ENCODE measurements at regions not wholly inside any gene's neighbourhood (a gene's known extent, or its start where the extent isn't known, plus 50 kb on each side); places are given as distances from the start of the nearest gene placed in this dataset.

DNA sequence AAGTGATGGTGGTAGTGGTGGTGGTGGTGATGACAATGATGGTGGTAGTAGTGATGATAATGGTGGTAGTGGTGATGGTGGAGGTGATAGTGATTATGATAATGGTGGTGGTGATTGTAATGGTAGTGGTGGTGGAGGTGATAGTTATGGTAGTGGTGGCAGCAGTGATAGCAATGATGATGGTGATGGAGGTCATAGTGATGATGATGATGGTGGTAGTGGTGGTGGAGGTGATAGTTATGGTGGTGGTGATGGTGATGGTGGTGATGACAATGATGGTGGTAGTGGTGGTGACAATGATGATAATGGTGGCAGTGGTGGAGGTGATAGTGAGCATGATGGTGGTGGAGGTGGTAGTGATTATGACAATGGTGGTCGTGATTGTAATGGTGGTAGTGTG, 191.7 kb upstream of the RNF32 start:
- DNase-seq = no peak

DNA sequence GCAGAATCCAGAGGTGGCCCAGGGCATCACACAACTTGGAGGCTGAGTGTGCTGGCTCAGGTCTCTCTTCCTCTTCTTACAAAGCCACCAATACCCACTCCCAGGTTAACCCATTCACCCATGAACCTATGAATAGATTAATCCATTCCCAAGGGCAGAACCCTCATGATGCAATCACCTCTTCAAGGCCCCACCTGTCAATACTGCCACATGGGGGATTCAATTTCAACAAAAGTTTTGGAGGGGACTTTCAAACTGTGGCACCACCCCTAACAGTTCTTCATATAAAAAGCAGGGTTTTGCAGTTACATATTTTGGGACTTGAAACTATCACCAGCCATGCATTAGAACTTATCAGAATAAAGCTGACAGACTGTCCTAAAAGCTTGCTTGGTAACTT, 193.6 kb upstream of the RNF32 start:
- DNase-seq = no peak

DNA sequence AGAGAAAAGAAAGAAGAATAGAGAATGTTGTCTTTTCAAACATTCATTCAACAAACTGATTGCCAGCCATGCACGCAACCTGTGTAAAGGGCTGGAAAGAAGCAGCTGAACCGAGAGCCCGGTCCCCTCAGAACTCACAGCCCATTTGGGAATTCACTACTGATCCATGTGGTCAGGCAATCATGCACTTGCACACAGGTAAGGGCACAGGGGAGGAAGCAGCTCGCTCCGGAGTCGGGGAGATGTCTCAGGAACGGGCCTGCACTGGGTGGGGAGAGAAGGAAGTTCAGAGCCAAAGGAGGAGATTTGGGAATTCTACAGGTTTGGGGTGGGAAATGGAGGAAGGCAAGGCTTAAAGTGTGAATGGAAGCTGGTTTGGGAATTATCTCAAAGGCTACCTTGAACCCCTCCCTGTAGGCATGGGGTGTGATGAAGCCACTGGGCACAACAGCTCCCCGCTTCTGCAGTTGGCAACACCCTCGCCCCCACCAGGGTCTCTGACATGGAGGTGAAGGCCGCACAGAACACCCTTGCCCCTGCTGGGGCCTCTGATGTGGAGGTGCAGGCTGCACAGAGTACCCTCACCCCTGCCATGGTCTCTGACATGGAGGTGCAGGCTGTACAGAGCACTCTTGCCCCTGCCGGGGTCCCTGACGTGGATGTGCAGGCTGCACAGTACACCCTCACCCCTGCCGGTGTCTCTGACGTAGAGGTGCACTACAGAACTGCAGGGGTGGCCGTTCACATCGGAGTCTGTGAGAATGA, 194.4 kb upstream of the RNF32 start:
- no peak for DNase-seq

DNA sequence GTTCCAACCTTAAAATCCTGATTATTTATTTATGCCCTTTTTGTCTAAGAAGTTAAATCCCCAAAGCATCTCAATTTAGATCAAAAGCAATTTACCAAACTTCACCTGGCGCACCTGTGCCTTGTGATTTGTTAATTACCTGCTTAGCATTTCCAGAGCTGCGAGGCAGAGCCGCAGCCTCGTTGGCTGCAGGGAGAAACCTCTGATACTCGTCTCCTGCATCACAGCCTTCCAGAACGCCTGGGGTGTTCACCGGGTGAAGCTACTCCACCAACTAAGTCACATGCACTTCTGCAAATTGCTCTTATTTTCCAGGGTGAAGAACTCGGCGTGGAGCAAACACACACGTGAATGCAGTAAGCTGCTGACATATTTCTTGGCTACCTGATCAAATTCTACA, 198.1 kb upstream of the RNF32 start:
- DNase-seq = no peak

DNA sequence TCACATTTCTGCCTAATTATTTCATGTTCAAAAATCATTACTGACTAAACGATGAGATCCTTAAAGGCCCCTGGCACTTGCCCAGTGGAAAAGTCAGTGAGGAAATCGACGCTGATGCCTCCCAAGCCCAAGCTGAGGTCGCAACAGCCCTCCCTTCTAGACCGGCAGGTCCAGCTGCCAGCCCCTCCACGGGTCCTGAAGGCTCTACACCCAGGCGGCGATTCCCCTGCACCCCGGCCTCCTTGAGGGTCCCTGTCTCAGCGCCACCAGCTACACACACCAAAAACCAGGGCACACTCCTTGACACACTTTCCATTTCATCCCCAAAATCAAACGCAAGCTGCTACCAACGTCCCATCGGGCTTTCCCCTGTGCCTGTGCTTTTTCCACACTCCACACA, 200.1 kb upstream of the RNF32 start:
- no peak for DNase-seq

DNA sequence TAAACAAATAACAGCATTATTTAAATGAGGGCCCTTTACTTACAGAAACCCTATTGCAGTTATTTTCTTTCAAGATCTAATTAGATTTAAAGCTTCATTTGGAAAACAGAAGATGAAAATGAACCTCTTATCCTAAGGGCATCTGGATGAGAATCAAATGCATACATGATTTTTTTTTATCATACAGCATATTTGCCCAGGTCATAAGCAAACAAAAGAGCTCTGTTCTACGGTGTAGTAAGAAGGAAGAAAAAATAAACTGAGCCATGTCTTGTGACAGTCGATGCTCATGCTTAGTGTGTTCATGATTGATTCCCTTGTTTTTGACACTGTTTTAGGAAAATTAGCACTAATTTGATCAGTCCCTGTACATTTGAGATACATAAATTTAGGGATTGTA, 202.6 kb upstream of the RNF32 start:
- DNase-seq = no peak

DNA sequence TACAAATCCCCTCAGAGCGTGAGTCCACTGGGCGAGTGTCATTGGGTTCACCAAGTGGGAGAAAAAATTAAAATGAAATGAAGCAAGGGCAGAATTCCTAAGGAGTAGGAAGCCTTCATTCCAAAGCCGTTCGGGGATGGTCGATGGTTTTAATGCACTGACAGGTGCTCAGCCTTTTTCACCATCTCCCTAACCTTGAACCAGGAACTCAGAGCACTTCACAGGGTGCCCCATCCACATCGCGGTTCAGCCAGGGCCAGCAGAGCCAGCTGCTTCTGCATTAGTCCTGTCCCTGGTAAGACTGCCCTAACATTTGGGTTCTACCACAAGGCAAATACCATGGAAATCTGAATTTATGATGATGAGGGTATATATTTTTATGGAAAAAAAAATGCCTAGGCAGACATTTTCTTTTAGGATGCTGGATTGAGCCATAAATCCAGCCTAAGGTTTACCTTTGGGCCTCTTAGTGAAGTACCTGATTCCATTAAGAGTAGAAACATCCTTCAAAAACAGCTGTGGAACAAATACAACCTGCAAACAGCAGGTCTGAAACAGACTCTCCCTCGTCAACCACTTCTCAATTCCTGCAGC, 203.5 kb upstream of the RNF32 start:
- DNase-seq = no peak

DNA sequence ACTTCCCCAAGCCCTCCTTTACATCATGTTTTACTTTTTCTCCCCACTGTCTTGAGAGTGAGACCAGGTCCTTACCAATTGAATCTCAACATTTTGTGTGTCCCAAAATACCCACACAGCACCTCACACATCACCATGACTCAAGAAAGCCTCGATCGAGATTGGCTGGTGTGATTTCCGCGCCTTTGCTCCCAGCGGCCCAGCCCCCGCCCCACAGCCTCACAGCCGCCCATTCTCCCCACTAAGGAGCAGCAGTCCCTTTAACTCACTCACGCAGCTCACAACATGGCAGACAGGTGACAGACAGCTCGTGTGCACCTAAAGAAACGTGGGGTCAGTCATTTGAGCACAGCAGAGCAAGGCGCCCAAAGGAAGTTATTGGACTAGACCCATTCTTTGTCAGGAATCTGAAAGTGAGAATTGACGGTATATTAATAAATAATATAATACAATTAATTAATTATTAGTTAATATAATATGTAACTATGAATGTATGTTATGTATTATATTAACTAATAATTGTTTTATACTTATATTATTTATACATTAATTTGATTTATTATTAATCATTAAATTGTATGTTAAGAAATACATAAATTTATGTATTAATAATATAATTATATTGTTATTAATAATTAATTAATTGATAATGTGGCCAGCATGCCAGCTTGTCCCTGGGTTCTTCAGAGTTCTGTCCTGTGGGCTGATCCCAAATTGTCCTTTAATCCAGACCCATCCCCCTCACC, 204.9 kb upstream of the RNF32 start:
- DNase-seq = no peak

DNA sequence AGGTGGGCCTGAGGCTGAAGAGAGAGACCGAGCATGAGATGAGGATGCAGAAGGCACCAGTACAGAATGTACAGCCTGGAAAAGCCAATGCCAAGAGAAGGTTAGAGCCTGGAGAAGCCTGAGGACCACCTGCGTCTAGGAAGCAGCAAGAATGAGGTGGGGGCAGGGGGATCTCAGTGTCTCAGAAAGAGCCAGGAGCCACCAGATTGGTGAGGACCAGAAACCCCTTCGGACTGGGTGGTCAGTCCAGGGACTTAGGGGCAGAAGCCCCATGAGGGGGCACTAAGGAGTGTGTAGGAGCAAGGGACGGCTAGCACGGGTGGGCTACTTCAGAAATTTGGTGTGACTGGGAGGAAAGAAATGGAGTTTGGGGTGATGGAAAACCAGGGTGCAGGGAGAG, 205.9 kb upstream of the RNF32 start:
- no peak for DNase-seq

DNA sequence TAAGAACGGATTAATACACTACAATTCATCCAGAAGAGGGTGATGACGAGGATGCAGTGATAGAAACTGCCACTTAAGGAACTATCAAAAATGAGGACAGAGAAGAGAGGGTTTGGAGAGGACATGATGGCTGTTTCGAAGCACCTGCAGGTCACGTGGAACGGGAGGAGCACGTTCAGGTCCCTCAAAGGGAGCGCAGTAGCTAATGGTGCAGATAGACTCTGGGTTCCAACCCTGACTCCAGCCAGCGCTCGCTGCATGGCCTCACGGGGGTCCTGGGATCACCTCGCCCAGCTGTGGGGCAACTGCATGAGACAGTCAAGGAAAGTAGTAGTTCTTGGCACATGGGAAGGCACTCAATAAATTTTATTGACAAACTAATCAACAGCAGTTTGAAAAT, 208.6 kb upstream of the RNF32 start:
- no peak for DNase-seq

DNA sequence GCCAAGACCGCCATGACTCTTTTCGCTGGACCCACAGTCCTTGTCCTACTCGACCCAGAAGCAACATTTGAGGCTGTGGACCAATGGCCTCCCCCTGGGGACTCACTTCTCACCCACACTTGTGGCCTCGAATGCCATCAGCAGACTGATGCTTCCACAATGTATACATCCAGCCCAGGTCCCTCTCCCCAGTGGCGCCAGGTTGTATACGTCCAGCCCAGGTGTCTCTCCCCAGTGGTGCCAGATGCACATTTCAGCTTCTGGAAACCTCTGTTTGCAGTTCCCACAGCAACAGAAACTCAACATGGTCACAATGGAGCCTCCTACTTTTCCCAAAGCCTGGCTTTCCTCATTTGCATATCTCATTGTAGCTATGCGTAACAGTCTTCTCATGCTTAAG, 210.5 kb upstream of the RNF32 start:
- DNase-seq = no peak

DNA sequence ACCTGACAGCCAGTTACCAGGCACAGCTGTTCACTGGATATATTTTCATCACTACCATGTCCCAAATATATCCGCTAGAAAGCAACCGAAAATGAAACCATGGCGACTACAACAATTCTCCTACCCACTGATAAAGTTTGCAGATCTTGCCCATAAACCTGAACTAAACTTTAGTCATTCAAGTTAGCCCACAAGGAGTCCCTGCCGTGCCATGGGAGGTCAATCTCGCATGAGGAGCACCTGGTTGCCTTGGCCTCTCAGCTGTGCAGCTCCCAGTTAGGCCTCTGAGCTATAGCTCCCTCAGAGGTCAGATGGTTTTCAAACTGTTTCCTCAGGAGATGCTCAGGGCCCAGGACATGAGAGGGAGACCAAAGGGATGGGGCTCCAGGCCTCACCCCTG, 211.1 kb upstream of the RNF32 start:
- DNase-seq = no peak

DNA sequence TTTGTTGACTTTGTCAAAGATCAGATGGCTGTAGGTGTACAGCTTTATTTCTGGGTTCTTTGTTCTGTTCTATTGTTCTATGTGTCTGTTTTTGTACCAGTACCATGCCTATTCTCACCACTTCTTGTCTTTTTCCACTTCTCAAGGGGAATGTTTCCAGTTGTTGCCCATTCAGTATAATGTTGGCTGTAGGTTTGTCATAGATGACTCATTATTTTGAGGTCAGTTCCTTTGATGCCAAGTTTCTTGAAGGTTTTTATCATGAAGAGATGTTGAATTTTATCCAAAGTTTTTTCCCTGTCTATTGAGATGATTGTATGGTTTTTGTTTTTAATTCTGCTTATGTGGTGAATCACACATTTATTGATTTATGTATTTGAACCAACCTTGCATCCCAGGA, 216.7 kb upstream of the RNF32 start:
- no peak for DNase-seq

DNA sequence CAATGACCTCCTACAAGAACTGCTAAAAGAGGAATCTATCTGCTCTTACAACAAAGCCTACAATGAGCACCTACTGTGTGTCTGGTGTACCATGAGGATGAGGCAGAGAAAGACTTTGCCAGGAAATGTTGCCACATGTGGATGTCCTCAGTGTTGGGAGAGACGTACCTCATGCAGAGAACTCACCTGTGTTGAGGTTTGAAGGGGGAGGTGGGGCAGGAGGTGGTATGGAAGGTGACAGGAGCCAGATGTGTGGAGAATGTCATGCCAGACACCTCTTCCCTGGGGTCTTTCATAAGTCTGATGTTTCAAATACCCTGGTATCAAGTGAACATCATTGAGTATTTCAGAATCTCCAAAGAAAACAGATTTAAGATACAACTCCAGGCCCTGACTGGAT, 220.1 kb upstream of the RNF32 start:
- DNase-seq = no peak

DNA sequence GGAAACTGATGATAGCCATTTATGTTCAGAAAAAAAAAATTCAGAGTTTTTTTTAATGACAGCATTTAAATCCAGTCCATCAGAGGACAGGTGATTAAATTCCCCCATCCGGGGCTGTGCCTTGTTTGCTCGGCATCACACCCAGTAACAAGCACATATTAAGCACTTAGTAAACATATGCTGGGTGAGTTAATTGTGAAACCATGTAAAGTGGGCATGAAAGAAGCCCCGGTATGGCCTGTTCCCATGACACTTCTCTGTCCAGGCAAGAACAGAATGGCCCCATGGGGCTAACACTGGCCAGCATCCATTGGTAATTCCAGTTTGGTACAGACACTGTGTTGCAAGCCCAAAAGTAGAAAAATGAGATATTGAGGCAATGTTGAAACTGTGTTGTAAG, 220.8 kb upstream of the RNF32 start:
- no peak for DNase-seq

DNA sequence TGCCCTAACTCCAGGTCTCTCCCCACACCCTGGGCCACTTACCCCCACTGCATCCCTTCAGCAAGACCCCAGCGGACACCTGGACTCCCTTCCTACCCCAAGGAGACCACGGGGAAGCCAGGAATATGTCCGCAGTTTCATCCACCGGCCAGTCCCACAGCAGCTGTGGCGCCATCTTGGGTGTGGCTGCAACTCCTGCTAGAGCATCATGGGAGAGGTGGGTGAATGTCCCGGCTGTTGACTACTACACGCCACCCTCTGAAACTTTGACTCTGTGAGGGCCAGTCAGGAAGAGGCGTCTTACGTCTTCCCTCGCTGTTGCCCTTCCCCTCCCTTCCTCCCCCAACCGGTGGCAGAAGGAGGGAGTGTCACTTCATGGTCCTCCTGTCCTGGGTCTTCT, 238.3 kb upstream of the RNF32 start:
- no peak for DNase-seq

DNA sequence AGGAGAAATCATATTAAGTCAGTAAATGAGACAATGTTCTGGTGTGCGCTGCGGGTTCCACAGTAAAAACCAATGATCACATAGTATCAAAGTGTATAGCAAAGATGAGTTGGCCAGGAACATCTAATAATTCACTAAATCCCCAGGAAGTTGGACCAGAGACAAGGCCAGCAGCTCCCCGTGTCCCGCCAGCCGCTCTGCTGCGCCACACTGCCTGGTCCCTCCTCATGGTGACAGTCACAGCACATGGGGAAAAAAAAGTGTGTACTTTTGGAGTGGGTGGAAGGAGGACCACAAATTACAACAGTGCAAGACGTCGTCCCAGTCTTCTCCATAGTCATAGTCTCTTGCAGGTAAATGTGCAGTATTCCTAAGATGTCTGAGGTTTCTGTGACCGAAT, 239.0 kb upstream of the RNF32 start:
- no peak for DNase-seq

DNA sequence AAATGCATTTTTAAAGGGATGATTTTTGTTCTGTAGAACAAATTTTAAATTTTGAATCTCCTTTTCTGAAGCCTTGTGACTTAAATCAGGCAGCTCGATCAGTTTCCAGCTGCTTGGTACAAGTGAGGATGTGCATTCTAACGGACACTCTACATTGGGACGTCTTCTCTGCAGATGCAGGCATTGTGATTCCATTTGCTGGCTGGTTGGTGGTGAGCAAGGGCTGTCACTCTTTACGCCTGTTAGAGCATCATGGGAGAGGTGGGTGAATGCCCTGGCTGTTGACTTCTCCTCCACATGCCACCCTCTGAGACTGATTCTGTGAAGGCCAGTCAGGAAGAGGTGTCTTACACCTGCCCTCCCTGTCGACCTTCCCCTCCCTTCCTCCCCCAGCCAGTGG, 240.5 kb upstream of the RNF32 start:
- no peak for DNase-seq

DNA sequence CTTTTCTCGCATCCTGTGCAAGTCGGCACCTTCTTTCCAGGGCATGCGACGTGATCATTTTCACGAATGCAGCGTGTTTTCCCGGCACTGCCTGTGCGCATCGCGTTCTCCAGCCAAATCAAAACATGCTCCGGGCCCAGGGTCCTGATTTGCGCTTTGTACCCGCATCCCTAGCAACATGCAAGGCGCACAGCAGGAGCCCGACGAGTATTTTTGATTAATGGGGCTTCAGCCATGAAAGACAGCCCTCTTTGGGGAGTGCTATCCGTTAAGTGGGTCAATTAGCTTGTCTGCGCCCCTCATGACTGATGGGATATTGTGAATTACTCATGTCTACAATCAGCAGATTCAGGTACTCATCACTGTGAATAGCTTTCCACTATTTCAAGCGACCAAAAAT, 243.3 kb upstream of the RNF32 start:
- no peak for DNase-seq

DNA sequence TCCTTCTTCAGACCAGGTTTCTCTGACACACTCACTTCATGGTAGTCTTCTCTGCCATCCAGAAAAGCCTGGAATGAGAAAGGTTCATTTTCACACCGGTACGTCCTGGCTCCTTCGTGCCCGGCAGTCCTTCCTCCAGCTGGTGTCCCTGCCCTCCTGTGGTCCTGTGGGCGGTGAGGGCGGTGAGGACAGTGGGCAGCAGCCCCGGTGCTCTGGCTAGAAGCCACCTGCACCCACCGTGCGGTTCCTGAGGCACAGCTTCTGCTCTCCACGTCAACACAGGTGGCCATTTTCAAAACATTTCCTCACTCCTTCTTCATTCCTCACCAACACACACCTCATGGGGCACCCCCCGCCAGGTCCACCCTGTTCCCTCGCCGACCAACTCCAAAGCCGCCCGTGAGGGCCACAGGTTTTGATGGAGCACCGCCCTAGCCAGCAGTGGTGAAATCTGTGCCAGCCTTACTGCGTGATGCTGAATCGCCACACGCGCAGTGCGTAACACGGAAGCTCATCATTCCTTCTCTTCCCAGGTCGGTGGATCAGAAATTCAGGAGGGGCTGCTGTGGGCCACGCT, 251.4 kb upstream of the RNF32 start:
- DNase-seq = no peak

DNA sequence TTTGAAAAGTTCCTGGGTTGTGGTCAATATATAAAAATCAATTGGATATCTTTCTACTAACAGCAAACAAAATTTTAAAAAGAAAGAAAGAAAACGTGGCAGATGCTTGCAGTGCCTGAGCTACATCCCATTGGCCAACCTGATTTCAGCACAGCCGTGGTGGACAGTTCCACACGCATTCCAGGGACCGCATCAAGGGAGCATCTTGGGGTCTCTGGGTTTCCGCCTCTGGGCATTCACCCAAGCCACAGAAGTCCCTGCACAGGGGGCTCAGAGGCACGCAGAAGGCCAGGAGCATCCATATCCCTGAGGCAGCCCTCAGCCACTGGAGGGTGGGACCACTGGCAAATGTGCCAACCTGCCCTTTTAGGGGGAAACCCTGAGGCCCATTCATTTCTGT, 254.5 kb upstream of the RNF32 start:
- no peak for DNase-seq

DNA sequence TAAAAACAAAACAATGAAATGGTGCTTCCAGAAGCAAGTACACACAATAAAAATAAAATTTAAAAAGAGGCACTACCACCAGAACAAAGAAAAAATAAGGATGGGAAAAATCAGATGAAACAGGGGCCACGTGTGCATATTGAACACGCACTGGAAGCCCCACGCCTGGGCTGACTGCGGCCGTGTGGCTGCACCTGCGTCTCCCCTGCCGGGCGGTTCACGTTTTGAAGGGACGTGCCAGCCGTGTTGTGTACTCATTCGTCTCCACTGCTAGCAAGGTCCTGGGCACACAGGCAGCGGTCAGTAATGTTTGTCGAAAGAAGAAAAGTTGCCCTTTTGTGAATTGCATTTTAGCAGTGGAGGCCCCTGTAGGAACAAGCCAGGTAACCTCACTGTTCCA, 255.9 kb upstream of the RNF32 start:
- no peak for DNase-seq

DNA sequence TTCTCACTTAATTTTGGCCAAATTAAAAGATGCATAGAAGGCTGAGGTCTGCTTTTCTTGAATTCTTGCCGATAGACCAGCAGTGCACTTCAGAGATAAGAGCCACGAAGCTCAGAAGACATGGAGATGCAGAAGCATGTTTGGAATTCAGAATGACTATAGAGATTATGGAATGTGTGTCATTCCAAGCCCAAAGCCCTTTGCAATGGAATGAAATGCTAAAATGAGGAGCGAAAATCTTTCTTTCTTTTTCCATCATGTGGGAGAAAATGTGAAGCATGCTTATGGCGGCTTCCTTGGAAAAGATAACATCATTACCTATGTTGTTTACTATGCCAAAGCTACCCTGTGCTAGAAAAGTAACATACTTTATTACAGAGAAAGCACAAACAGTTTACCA, 257.0 kb upstream of the RNF32 start:
- DNase-seq = no peak

DNA sequence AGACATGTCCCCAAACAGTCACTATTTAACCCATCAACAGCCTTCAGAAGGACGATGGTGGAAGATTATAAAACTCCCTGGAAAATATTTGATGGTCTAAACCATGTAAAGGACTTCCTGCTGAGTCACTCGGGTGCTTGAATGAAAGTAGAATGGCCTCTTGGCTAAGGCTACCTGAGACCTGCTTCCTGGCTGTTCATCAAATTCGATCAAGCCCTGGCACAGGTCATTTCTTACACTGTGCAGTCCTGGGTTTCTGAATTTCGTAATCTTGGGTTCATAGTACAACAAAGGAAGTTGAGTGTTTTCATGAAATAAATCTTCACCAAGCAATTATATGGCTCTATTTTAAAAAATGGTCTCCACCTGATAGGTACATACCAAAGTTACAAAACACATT, 260.3 kb upstream of the RNF32 start:
- no peak for DNase-seq
